ENCODE measurements at regions not wholly inside any gene's neighbourhood (a gene's known extent, or its start where the extent isn't known, plus 50 kb on each side); places are given as distances from the start of the nearest gene placed in this dataset.

DNA sequence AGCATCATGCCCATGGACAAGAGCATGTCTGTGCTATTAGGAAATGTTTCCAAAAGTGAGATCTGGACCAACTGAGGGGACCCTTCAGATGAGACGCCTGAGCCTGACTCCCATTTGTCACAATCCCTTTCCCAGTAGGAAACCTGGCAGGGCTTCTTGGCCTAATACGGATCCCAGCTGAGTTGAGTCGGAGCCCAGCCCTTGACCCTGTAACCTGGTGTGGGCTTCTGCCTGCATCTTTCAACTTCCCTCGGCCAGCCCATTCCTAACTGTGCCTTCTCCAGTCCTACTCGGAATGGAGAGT, 148.3 kb downstream of the IRX2 start:
- DNase-seq (ENCODE audit: low read depth) = no peak

DNA sequence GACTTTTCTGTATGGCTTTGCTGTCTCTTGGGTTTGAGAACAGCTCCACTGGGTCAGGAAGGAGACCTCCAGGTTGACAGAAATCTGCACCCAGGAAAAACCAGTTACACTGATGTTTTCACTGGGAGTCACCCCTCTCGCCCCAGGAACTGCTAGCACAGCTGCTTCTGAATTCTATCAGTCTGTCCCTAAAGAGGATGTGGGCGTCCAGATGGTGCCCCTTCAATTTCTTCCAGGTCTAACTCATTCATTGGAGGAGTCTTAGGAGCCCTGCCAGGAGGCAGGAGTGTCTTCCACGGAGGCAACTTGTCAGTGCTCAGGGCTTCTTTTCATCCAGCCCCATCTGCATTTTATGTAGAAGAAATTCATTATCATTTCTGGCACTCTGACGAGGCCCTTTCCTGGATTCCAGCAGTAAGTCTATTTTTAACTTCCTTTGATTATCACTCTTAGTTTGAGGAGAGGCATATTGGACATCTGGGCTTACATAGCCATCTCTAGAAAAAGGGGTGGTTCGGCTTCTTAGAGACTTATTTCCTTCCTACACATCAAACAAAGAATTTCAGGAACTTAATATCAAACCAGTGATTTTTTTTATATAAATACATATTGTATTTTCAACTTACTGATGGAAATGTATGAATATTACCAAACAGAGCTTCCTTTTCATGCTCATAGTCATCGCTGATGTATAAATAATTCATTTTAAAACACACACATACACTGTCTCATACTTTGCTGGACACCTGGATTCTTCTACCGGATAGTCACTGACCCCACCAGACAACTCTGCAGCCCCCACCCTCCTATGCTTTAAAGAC, 148.8 kb downstream of the IRX2 start:
- no peak for DNase-seq (ENCODE audit: low read depth)

DNA sequence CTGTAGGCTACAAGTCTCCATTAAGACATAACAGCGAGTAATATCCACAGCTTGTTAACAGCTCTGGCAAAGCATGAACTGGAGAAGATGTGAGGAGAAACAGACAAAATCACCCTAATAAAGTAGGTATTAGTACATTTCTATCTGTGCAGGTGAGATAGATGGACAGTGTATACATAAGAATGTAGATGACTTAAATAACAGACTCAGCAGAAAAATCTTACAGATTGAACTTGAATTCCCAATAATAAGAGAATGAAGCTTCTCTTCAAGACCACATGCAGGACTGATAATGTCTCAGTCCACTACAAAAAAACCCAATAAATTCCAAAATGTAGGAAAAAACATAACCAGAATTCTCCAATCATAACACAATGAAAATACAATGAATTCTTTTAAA, 153.0 kb downstream of the IRX2 start:
- no peak for DNase-seq (ENCODE audit: low read depth)

DNA sequence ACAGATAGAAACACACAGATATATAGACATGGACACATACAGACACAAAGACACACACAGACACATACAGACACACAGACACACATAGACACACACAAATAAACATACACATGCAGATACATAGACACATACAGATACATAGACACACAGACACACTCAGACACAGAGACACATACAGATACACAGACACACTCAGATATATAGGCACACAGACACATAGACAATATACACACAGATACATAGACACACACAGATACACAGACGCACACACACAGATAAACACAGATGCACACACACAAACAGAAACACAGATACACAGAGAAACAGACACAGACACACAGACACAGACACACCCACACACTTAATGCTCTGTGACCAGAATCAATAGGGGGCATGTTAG, 156.8 kb downstream of the IRX2 start:
- no peak for DNase-seq (ENCODE audit: low read depth)

DNA sequence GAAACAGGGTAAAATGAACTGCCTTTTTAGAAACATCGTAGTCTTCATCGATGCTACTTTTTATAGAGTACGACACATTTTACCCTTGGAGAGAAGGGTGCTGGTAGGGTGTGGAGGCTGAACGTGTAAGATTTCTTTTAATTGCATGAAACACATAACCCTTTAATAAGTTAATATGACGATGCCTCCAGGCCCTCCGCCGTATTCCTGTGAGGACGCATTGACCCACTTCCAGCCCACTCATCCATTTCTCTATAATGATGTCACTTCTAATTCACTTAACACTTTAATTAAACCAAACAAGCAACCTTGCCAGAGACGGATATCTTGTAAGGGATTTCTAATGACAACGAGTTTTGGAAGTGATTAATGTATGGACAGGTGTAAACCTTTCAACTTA, 158.7 kb downstream of the IRX2 start:
- no peak for DNase-seq (ENCODE audit: low read depth)

DNA sequence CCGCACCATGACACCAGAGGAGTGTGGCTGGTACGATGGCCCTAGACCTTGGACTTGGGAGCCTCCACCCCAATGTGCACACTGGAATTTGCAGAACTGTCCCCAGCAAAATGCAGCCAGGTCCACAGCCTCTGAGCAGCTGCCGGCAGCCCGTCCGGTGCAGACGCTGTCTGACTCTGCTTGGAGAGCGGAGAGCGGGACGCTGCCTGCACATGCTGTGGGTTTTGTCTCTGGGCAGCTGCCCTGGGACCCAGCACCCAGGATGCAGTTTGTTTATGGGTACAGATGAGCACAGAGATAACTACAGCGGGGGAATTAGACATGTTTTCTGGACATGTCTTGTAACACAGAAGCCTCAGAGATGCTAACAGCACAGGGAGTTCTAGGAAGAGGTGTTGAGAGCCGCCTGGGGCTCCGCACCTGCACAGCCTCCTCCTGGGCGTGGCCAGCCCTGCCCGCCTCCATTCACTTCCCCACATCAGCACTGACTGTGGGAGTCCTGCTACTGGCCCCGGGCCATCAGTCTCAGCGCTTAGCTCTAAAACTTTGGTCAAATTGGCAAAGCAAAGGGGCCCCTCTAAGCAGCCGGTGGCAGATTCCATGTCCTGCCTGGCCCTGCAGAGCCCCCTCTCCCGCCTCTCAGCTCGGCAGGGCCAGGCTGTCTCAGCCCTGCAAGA, 159.6 kb downstream of the IRX2 start:
- no peak for DNase-seq (ENCODE audit: low read depth)

DNA sequence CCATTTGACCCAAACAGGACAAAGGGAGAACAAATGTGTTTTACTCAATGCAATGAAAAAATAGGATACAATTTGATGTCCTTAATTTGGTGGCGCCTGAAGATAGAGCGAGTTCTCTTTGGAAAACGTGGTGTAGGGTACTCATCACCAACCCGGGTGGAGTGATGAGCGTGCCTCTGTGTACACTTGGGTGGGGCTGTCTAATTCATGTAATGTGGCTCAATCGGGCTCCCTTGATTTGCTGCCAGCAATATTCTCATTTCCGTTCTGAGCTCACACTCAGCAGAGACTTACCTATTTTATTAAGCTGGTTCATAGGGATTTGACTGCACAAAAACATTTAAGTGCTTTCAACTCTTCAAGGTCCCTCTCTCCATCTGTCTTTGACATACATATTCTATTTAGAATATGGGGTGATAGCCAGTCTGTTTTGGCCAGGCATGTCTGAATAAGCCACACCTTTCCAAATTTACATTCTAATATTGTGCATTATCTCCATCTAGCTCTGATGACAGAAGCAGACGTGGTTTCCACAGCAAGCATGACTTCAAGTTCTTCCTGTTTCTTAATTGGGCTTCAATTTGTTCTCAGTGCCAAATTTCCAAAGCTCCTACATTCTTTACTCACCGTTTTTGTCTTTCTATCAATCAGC, 162.5 kb downstream of the IRX2 start:
- DNase-seq (ENCODE audit: low read depth) = no peak

DNA sequence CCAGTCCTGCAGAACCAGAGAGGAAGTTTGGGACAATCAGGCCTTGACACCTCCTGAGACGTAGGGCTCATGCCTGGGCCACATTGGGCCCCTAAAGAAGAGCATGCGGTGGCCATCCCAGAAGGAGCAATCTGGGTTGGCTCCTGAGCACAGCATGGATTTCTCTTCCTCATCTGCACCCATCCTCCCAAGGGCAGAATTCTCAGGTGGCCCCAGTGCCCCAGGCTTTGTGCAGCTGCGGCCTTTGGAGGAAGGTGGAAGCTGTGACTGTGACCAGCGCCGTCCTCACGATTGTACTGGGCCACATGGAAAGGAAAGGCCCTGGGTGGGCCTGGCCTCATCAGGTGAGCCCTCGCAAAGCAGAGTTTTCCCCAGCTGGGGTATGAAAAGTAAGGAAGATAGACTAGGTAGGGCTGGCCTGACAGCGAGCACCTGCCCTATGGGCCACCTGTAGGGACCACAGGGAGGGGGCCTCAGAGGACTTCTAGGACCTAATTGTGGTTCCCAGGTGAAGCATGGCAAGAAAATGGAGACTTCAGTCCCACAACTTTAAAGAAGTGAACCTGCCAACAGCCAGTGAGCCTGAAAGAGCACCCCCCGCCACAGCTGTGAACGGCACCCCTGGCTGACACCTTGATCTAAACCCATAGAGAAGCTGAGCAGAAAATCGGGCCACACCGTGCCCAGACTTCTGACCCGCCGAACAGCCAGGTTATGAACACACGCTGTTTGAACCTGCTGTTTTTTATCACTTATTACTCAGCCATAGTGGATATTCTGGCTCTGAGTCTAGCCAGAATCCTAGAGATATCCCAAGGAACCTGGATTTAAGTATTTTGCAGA, 164.1 kb downstream of the IRX2 start:
- DNase-seq (ENCODE audit: low read depth) = no peak

DNA sequence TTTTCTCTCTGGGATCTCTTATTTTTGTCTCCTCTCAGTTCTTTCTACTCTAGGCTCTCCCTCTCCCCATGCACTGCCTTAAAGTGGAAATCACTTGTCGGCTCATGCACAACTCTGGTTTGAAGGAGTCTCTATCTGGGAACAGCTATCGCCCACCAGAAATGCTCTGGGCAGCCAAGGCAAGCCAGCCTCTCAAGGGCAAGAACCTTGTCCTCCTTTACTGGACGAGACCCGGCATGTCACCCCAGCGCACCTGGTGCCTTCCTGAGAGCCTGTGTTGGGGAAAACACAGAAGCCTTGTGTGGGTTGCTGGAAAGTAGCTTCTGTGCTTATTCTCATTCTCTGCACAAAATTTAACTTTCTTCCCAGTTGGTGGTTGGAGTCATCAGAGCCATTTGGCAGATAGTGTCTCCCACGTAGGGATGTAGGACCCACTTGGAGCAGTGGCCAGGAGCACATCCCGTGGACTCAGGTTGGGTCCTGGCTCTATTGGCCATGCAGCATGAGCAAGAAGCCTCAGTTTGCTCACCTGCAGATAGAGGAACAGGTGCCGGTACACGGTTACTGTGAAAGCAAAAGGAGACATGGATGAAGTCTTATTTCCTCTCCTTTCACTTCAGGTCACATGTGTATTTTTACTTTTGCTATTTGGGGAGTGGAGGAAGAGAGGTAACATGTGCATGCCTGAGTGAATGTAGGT, 165.3 kb downstream of the IRX2 start:
- DNase-seq (ENCODE audit: low read depth) = no peak

DNA sequence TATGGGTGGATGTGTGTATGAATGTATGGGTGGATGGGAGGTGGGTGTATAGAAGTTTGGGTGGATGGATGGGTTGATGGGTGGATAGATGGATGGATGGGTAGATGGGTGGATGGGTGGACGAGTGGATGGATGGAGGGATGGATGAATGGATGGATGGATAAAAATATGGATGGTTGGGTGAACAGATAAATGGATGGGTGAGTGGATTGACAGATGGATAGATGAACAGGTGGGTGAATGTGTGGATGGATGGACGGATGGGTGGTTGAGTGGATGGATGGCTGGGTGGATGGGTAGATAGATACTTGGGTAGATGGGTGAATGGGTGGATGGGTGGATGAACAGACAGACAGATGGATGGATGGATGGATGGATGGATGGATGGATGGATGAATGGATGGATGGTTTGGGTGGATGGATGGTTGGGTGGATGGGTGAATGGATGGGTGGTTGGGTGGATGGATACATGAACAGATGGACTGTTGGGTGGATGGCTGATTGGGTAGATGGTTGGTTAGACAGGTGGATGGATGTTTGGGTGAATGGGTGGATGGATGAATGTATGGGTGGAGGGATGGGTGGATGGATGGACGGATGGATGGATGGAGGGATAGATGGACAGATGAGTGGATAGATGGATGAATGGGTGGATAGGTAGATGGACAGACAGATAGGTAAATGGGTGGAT, 166.8 kb downstream of the IRX2 start:
- DNase-seq (ENCODE audit: low read depth) = no peak

DNA sequence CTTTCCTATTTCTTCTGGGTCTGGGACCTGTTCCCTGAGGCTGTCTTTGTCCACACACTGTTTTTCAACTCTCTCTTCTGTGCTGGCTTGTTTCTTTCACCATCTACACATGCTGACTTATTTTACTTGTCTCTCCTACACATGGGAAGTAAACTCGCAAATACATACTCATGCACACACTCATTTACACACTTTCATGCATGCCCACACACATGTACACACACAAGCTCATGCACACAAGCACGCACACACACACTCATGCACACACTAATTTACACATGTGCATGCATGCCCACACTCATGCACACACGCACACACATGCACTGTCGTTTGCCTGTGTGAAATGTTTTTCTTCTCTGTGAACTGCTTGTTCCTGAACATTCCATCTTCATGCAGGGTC, 169.0 kb downstream of the IRX2 start:
- DNase-seq (ENCODE audit: low read depth) = no peak

DNA sequence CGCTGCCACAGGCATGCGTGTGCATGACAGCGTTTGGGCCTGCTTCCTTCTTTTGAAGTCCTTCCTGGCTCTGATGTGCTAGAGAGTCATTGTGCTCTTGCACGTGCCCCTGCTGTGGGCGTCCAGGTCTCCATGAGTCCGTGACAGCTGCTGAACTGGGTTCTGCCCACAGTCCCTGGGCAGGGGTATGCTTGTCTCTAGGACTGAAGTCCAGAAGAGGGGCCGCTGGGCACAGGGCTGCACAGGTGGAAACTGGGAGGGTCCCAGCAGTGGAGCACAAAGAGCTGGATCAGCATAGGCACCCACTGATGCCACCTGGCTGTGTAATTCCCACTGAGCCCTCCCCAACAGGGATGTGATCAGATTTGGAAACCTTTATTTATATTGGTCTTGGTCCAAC, 169.4 kb downstream of the IRX2 start:
- DNase-seq (ENCODE audit: low read depth) = no peak

DNA sequence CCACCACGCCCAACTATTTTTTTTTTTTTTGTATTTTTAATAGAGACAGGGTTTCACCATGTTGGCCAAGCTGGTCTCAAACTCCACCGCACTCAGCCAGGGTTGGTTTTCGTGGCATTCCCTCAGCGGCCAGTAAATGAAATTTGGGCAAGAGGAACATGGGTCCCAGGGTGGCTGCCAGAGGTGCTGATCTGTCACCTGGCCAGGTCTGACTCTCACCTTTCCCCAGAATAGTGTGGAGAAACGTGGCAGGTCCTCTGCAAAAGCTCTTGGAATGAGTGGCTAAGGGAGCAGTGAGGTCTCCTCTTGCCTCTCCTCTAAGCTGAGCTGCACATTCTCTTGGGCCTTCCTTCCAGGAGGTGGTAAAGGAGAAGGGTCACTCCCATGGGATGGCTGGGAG, 170.1 kb downstream of the IRX2 start:
- DNase-seq (ENCODE audit: low read depth) = no peak

DNA sequence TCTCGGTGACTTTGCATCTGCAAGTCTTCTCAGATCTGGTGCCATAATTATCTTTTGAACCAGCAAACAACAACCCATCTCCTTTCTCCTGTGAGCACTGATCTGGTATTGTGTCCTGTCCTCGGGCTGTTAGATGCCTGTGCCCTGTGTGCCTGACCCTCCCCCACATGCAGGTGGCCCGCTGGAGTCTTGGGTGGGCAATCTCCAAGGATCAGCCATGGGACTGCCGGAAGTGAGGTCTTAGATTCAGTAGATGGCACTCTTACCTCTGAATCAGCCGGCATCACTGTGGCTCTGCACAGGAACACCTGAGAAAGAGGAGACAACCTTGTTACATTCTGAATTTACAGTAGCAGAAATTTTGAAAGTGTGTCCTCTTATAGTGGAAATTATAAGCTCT, 172.4 kb downstream of the IRX2 start:
- DNase-seq (ENCODE audit: low read depth) = no peak

DNA sequence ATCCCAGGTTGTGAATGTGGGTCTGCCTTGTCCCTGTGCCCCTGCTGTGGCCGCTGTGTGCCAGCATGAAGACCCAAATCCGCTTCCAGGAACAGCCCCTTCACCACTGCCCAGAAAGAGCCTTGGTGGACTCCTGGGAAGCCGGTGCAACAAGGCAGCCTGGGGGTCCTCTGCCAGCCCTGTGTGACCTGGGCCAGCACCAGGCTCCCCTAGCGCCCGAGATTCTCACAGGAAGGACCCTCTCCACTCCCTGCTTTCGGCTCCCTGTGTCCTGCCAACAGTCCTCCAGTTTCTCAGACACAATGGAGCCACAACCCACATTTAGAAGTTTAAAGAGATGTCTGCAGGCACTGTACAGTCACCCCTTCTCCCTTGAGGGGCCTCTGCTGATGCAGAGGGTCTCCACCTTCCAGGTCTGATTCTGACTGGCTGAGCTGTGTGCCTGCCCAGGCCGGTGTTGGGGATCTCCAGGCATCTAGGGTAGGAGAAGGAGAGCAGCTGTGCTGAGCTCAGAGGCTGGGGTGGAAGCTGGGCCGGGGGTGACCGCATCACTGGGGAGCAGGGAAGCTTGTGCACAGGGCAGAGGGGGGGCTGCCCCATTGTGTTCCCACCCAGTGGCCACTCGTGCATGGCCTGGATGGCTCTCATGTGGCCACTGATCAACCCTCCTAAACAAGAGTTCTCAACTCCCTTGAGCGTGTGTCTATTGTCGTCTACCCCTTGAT, 174.0 kb downstream of the IRX2 start:
- DNase-seq (ENCODE audit: low read depth) = no peak

DNA sequence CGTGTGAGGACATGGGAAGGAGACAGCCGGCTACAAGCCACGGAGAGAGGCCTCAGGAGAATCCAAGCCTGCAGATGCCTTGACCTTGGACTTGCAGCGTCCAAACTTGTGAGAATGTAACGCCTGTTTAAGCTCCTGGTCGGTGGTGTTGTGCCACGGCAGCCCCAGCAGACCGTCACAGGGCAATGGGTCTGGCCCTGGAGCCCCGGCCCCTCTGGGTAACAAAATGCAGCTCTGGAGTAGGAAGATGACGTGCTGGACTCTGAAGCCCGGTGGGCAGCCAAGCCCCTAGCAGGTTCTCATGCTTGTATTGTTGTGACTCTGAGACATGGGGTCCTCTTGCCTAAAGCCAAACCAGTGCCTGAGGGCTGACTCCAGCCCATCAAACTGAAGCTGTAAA, 174.7 kb downstream of the IRX2 start:
- DNase-seq (ENCODE audit: low read depth) = no peak

DNA sequence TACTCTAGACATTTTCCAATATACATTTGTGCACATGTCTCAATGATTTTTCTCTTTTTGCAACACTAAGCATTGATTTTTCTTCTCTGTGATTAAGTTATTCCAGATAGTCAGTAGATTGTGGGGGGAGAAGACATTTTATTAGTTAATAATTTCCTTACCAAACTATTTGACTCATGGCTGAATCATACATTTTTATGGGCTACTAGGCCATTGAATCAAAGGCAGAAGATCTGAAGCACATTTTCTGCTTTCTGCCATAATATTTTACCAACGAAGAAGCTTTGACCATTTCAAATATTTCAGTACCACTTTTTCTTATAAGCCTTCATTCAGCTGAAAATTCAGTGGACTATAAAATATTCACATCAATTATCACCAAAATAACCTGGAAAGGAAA, 175.6 kb downstream of the IRX2 start:
- DNase-seq (ENCODE audit: low read depth) = no peak

DNA sequence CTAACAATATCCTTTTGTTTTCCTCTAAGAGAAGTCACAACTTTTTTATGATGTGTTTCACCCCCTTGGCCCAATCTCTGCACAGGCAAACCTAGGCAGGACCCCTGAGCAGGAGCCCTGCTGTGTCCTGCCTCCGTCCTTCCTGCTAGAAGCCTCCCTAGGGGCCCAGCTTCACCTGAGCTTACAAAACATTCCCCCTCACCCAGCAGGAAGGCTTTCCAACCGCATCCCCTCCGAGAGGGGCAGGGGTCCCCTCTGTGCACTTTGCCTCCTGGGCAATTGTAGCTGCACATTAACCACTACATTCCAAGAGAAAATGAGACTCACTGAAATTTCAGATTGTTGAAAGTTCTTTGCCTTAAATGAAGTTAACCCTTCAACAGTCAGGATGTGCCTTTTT, 176.2 kb downstream of the IRX2 start:
- no peak for DNase-seq (ENCODE audit: low read depth)

DNA sequence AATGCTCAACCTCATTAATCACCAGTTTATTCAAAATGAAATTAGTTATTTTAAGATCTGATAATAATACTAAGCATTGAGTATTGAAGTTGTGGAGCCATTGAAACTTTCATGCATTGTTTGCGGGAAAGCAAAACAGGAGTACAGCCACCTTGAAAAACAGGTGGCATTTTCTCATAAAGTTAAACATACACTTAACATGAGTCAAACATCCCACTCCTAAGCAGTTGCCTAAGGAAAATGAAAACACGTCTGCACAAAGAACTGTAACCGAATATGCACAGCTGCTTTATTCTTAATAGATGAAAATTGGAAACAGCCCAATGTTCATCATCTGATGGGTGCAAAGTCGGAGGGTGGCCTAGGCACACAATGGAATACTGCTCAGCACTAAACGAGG, 177.3 kb downstream of the IRX2 start:
- DNase-seq (ENCODE audit: low read depth) = no peak

DNA sequence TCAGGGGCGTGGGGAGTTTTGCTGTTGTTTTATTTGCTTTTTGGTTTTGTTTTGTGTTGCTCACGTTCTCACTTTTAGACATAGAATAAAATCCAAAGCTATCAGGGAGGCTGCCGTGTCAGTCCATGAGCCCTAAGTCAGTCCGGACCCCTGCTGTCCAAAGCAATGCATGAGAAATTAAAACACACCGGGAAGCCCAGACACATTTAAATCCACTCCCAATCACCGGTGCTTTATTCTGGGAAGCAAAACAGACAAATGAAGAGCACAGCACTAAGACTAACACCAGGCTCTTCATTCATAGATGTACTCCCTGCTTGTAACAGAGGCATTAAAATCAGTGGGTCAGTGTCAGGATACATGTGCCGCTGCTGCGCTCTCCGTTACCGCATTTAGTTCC, 180.9 kb downstream of the IRX2 start:
- DNase-seq (ENCODE audit: low read depth) = no peak

Measured in HT1080 (cell line).